H1 (cell line): ENCODE measurements at regions not wholly inside any gene's neighbourhood (a gene's known extent, or its start where the extent isn't known, plus 50 kb on each side); places are given as distances from the start of the nearest gene placed in this dataset.

Experiments
- EZH2 ChIP-seq: fragments of 200-600 bp; sonication (generic); IDR thresholded peaks from 2 replicates; pipeline ENCODE4 v1.7.1; 2012; ENCODE audit warnings: low read depth, mild to moderate bottlenecking, moderate library complexity, low read length, inconsistent platforms; ENCODE audit not compliant: severe bottlenecking
- POLR2AphosphoS5 ChIP-seq: IDR thresholded peaks from 2 replicates; pipeline ENCODE4 v1.6.1; 2011; ENCODE audit warnings: low read depth, low read length
- SIN3A ChIP-seq, 2 experiments: IDR thresholded peaks in 1 of 2; conservative IDR thresholded peaks in 1 of 2; 2 replicates each; pipeline ENCODE4 v1.6.1; 2011 to 2012; ENCODE audit warnings: low read length in 2 of 2, improper control_type of control experiment in 1 of 2, low read depth in 1 of 2, mild to moderate bottlenecking in 1 of 2
- TAF1 ChIP-seq: IDR thresholded peaks from 2 replicates; pipeline ENCODE4 v1.6.1; 2011; ENCODE audit warnings: mild to moderate bottlenecking, low read depth, low read length
- TF ChIP-seq, protein P1 (sequence below), 3 experiments: IDR thresholded peaks; 1 replicate in 2 of 3; 2 replicates in 1 of 3; pipeline versions ENCODE4 v1.5.1 to v1.6.1; 2011; ENCODE audit warnings: low read length in 3 of 3, mild to moderate bottlenecking in 3 of 3, inconsistent platforms in 2 of 3, low read depth in 1 of 3, moderate library complexity in 1 of 3; ENCODE audit not compliant: insufficient read depth in 1 of 3; ENCODE audit errors: control extremely low read depth in 1 of 3

DNA sequence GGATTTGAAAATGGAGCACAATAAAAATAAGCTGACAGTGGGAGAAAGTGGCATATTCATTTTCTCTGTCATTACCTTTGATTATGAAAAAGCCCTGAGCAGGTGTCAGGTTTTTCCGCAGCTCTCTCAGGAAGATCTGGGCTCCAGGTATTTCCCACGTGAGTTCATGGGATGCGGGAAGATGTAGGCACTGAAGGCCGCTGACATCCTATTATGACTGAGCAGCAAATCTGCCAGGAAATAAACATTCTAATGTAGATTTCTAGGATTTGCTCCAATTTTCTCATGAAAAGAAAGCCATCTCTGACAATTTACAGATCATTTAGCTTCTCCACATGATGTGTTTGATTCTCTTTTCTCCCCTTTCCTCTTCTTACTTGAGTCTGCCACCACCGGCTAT lies 160.7 kb downstream of the KIT start:
- TF ChIP-seq EZH2 = no peak
- TF ChIP-seq, protein P1, sequence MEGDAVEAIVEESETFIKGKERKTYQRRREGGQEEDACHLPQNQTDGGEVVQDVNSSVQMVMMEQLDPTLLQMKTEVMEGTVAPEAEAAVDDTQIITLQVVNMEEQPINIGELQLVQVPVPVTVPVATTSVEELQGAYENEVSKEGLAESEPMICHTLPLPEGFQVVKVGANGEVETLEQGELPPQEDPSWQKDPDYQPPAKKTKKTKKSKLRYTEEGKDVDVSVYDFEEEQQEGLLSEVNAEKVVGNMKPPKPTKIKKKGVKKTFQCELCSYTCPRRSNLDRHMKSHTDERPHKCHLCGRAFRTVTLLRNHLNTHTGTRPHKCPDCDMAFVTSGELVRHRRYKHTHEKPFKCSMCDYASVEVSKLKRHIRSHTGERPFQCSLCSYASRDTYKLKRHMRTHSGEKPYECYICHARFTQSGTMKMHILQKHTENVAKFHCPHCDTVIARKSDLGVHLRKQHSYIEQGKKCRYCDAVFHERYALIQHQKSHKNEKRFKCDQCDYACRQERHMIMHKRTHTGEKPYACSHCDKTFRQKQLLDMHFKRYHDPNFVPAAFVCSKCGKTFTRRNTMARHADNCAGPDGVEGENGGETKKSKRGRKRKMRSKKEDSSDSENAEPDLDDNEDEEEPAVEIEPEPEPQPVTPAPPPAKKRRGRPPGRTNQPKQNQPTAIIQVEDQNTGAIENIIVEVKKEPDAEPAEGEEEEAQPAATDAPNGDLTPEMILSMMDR (IDR thresholded peaks at IDR 0.05; ENCODE audit: control extremely low read depth in 1 of 3, insufficient read depth in 1 of 3, low read depth in 1 of 3, low read length in 3 of 3) = no peak
- no peak for TF ChIP-seq POLR2AphosphoS5
- no peak for TF ChIP-seq SIN3A (conservative IDR thresholded peaks at IDR 0.05 in 1 of 2, IDR thresholded peaks at IDR 0.05 in 1 of 2; ENCODE audit: low read depth in 1 of 2, low read length in 2 of 2)
- no peak for TF ChIP-seq TAF1
